ENCODE measurements at regions not wholly inside any gene's neighbourhood (a gene's known extent, or its start where the extent isn't known, plus 50 kb on each side); places are given as distances from the start of the nearest gene placed in this dataset.
"Not testable (repeated sequence)": the region's sequence is repeated elsewhere in the genome, so short reads cannot be mapped to it uniquely, and the experiment has no call there.

DNA sequence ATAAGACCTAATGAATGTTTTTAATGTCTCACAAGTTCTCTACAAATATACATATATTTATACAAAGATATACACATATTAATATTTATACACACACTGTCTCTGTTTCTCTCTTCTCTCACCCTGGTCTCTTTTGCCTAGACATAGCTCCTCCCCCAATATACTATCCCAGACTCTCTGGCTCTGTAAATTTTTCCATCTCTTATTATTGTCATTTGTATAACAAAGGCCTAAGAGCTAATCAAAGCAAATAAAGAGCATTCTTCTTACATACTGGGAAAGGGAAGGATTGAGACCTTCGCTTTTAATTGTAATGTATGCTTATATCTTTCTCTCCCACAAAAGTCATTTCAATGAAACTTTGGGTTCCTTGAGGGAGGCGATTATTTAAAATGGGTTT lies 318.1 kb downstream of the ADAMTS20 start:
- intact Hi-C loops (cut with DNase I) = no loop called here
- Histone ChIP-seq H3K27ac (no peak overlapping the region), H3K27me3 (no peaks in the 10 kb centered on the region), H3K4me3 (no peak overlapping the region), H3K9me3 (replicated peaks in 1 of 3) (peaks cover 0 to 3% (median 0%) of the 10 kb centered on the region in 3 donors), H3K4me1 (replicated peaks in 1 of 2) (no peaks in the 10 kb centered on the region), H3K36me3 (replicated peaks in 1 of 2) (no peaks in the 10 kb centered on the region)
- TF ChIP-seq, protein P1, sequence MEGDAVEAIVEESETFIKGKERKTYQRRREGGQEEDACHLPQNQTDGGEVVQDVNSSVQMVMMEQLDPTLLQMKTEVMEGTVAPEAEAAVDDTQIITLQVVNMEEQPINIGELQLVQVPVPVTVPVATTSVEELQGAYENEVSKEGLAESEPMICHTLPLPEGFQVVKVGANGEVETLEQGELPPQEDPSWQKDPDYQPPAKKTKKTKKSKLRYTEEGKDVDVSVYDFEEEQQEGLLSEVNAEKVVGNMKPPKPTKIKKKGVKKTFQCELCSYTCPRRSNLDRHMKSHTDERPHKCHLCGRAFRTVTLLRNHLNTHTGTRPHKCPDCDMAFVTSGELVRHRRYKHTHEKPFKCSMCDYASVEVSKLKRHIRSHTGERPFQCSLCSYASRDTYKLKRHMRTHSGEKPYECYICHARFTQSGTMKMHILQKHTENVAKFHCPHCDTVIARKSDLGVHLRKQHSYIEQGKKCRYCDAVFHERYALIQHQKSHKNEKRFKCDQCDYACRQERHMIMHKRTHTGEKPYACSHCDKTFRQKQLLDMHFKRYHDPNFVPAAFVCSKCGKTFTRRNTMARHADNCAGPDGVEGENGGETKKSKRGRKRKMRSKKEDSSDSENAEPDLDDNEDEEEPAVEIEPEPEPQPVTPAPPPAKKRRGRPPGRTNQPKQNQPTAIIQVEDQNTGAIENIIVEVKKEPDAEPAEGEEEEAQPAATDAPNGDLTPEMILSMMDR (IDR thresholded peaks at IDR 0.05) = no peak
- TF ChIP-seq POLR2A (IDR thresholded peaks at IDR 0.05) = no peak
- no peak for DNase-seq
- 82 to 94% (median 88%) methylated on average over 2 of the region's 2 CpGs for WGBS, 4 donors

DNA sequence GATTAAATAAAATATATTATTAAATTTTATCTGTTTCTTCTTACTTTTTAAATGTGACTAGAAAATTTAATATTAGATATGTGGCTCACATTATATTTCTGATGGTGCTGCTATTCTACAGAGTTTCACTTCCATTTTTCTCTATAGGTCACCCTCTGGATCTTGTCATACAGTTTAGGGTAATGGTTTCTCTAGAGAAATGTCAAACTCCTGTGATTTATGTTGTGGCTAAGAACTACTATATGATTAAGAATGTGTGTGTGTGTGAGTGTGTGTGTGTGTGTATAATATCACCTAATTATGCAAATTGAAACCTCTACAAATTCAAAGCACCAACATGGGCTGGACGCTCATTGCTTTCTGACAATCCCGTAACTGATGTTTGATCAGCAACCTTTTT lies 325.9 kb downstream of the ADAMTS20 start:
- WGBS, 4 donors = 87 to 97% (median 90%) methylated on average over 2 of the region's 2 CpGs
- Histone ChIP-seq H3K27ac (no peak overlapping the region), H3K27me3 (no peaks in the 10 kb centered on the region), H3K36me3 (replicated peaks in 1 of 2) (no peaks in the 10 kb centered on the region), H3K4me3 (no peak overlapping the region), H3K4me1 (replicated peaks in 1 of 2) (no peaks in the 10 kb centered on the region), H3K9me3 (replicated peaks in 1 of 3) (no peaks in the 10 kb centered on the region)
- TF ChIP-seq, protein P1 (IDR thresholded peaks at IDR 0.05) = no peak
- no peak for TF ChIP-seq POLR2A (IDR thresholded peaks at IDR 0.05)
- intact Hi-C loops (cut with DNase I) = no loop called here
- DNase-seq = no peak

DNA sequence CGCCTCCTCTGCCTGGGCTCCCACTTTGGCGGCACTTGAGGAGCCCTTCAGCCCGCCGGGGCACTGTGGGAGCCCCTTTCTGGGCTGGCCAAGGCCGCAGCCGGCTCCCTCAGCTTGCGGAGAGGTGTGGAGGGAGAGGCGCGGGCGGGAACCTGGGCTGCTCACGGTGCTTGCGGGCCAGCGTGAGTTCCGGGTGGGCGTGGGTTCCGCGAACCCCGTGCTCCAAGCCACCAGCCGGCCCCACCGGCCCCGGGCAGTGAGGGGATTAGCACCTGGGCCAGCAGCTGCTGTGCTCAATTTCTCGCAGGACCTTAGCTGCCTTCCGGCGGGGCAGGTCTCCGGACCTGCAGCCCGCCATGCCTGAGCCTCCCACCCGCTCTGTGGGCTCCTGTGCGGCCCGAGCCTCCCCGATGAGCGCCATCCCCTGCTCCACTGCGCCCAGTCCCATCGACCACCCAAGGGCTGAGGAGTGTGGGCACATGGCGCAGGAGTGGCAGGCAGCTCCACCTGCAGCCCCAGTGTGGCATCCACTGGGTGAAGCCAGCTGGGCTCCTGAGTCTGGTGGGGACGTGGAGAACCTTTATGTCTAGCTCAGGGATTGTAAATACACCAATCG lies 327.7 kb downstream of the ADAMTS20 start:
- H3K9me3 ChIP-seq (replicated peaks in 1 of 3); intact Hi-C loops (cut with DNase I); H3K4me3 ChIP-seq; H3K27me3 ChIP-seq; H3K36me3 ChIP-seq (replicated peaks in 1 of 2); DNase-seq; H3K4me1 ChIP-seq (replicated peaks in 1 of 2); H3K27ac ChIP-seq: not testable (repeated sequence)
- 80 to 93% (median 90%) methylated on average over 3 to 35 of the region's 36 CpGs for WGBS, 4 donors

GRCh38 chr12:43222796-43223195 lies 329.2 kb downstream of the ADAMTS20 start:
- DNase-seq = no peak
- 61 to 80% (median 71%) methylated on average over 3 of the region's 3 CpGs for WGBS, 4 donors
- Histone ChIP-seq H3K4me3 (no peak overlapping the region), H3K36me3 (replicated peaks in 1 of 2) (no peaks in the 10 kb centered on the region), H3K27me3 (no peaks in the 10 kb centered on the region), H3K4me1 (replicated peaks in 1 of 2) (no peaks in the 10 kb centered on the region), H3K9me3 (replicated peaks in 1 of 3) (no peaks in the 10 kb centered on the region), H3K27ac (no peak overlapping the region)
- intact Hi-C loops (cut with DNase I) = no loop called here
- TF ChIP-seq, protein P1 (IDR thresholded peaks at IDR 0.05) = no peak
- no peak for TF ChIP-seq POLR2A (IDR thresholded peaks at IDR 0.05)

- intact Hi-C loops (cut with DNase I) = no loop called here
- Histone ChIP-seq H3K4me1 (replicated peaks in 1 of 2) (no peaks in the 10 kb centered on the region), H3K27ac (no peak overlapping the region), H3K4me3 (no peak overlapping the region), H3K36me3 (replicated peaks in 1 of 2) (no peaks in the 10 kb centered on the region), H3K9me3 (replicated peaks in 1 of 3) (no peaks in the 10 kb centered on the region), H3K27me3 (no peaks in the 10 kb centered on the region)
- TF ChIP-seq, protein P1 (IDR thresholded peaks at IDR 0.05) = no peak
- TF ChIP-seq POLR2A (IDR thresholded peaks at IDR 0.05) = no peak
- WGBS, 4 donors = 84 to 88% (median 85%) methylated on average over 4 of the region's 4 CpGs
- DNase-seq = no peak
Measured at GRCh38 chr12:43221216-43221615, 330.8 kb downstream of the ADAMTS20 start.

Measured in adrenal gland (tissue), 9 donors.